Kidney (tissue), 13 donors: ENCODE measurements at regions not wholly inside any gene's neighbourhood (a gene's known extent, or its start where the extent isn't known, plus 50 kb on each side); places are given as distances from the start of the nearest gene placed in this dataset.
"Not testable (repeated sequence)": the region's sequence is repeated elsewhere in the genome, so short reads cannot be mapped to it uniquely, and the experiment has no call there.

Experiments
- DNase-seq, 5 donors: peaks; one replicate each; pipeline ENCODE4 v3.0.0-alpha.2; 2013 to 2020
- FAIRE-seq: peaks from 2 replicates; lab custom pipeline; 2012; peaks lifted over from hg19 to GRCh38; lab: Jason Lieb, UNC
- H3K27ac ChIP-seq, 2 donors: one replicate each; pipeline ENCODE4 v1.7.0; 2013; ENCODE audit warnings: low read depth in 2 of 2, low read length in 2 of 2, inconsistent platforms in 1 of 2
- H3K27me3 ChIP-seq: one replicate; pipeline ENCODE4 v1.7.1; 2013; ENCODE audit warnings: low read length, inconsistent platforms; ENCODE audit not compliant: control insufficient read depth, insufficient read depth
- H3K36me3 ChIP-seq, 3 donors: one replicate each; pipeline versions ENCODE4 v1.7.0 to v1.7.1; 2013; ENCODE audit warnings: low read length in 3 of 3, control low read depth in 1 of 3, inconsistent platforms in 1 of 3; ENCODE audit not compliant: insufficient read depth in 3 of 3, control insufficient read depth in 2 of 3
- H3K4me1 ChIP-seq, 3 donors: one replicate each; pipeline versions ENCODE4 v1.7.0 to v1.7.1; 2013; ENCODE audit warnings: low read length in 3 of 3, inconsistent platforms in 1 of 3, low read depth in 1 of 3; ENCODE audit not compliant: control insufficient read depth in 2 of 3, insufficient read depth in 2 of 3
- H3K4me3 ChIP-seq, 3 donors: one replicate each; pipeline versions ENCODE4 v1.7.0 to v1.8.1; 2013; ENCODE audit warnings: low read length in 3 of 3, control low read depth in 1 of 3, inconsistent platforms in 1 of 3
- H3K9ac ChIP-seq, 3 donors: one replicate each; pipeline versions ENCODE4 v1.7.0 to v1.7.1; 2013; ENCODE audit warnings: low read length in 3 of 3, control low read depth in 1 of 3, inconsistent platforms in 1 of 3
- H3K9me3 ChIP-seq, 3 donors: one replicate each; pipeline versions ENCODE4 v1.7.0 to v1.7.1; 2013; ENCODE audit warnings: low read length in 3 of 3, control low read depth in 1 of 3, inconsistent platforms in 1 of 3; ENCODE audit not compliant: control insufficient read depth in 2 of 3, insufficient read depth in 1 of 3
- intact Hi-C: fragments of 100-400 bp; cut with DNase I; formaldehyde crosslinking; loops from one replicate; pipeline ENCODE4 v1.11.1; 2022
- TF ChIP-seq, protein P1 (sequence below): IDR thresholded peaks from 3 replicates; pipeline ENCODE4 v1.5.1; 2012; ENCODE audit warnings: mild to moderate bottlenecking, moderate library complexity, borderline replicate concordance; ENCODE audit not compliant: insufficient read depth; ENCODE audit errors: extremely low read depth
- donor health status: control.
- donor health status: control.
- donor health status: control.
- donor health status: control.
- donor health status: control.
- donor health status: DM: yes; HTN: yes; CAD: no.
- donor health status: Normal renal cell carcinoma (clear cell type).

DNA sequence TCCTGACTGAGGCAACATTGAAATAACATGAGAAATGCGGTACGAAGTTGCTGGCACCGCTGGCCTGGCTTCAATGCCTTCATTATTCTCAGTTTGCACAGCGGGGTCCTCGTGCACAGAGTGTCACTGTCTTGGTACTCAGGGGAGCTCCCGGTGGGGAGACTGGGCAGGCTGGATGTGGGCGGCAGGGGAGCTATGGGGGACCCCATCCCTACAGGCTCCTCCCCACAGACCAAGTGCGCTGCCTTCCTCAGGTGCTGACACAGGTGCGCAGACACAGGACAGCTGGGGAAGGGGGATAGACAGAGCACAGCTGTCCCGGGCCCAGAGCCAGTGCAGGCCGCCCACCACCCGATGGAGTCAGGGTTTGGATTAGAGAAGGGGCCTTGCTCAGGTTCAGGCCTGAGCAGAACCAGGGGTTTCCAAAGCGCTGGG, 270.1 kb downstream of the ADGRD1 start:
- intact Hi-C loops, result no loop called here
- Histone ChIP-seq H3K4me3 (no peak overlapping the region), H3K27me3 (no peaks in the 10 kb centered on the region), H3K36me3 (no peaks in the 10 kb centered on the region), H3K4me1 (peaks cover 0 to 4% (median 3%) of the 10 kb centered on the region in 3 donors), H3K27ac (no peak overlapping the region), H3K9me3 (no peaks in the 10 kb centered on the region), H3K9ac (no peak overlapping the region)
- TF ChIP-seq, protein P1, sequence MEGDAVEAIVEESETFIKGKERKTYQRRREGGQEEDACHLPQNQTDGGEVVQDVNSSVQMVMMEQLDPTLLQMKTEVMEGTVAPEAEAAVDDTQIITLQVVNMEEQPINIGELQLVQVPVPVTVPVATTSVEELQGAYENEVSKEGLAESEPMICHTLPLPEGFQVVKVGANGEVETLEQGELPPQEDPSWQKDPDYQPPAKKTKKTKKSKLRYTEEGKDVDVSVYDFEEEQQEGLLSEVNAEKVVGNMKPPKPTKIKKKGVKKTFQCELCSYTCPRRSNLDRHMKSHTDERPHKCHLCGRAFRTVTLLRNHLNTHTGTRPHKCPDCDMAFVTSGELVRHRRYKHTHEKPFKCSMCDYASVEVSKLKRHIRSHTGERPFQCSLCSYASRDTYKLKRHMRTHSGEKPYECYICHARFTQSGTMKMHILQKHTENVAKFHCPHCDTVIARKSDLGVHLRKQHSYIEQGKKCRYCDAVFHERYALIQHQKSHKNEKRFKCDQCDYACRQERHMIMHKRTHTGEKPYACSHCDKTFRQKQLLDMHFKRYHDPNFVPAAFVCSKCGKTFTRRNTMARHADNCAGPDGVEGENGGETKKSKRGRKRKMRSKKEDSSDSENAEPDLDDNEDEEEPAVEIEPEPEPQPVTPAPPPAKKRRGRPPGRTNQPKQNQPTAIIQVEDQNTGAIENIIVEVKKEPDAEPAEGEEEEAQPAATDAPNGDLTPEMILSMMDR, result no peak
- FAIRE-seq (no peak), DNase-seq (peak in 1 of 5 donors; percentile 62)

DNA sequence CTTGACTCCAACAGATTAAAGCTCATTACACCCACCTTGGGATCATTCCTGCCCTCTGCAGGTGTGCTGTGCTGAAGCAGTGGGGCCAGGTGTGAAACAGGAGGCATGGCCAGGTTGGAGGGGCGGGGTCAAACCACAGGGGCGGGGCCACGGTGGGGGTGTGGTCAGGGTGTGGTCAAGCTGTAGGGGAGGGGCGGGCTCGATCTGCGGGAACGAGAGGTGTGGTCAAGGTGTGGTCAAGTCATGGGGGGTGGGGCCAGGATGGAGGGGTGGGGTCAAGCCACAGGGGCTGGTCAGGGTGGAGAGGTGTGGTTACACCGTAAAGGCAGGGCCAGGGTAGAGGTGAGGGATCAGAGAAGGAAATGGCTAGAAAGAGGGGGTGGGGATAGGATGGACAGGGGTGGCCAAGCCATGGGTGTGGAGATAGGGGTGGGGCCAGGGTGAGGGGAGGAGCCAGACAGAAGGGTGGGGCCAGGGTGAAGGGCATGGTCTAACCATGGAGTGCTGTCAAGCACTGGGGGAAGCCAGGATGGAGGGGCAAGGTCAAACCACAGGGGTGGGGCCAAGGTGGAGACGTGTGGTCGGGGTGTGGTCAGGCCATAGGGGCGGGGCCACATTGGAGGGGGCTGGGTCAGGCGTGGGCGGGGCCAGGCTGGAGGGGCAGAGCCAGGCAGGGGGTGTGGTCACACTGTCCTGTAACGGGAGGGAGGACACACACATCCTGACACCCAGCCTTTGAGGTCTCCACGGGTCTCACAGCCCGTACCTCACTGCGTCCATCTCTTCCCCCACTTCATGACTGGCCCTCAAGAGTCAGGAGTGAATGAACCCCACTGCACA, 270.7 kb downstream of the ADGRD1 start:
- H3K27ac ChIP-seq, intact Hi-C loops, H3K4me3 ChIP-seq, H3K36me3 ChIP-seq, FAIRE-seq, H3K4me1 ChIP-seq, H3K9ac ChIP-seq, H3K9me3 ChIP-seq, H3K27me3 ChIP-seq: not testable (repeated sequence)
- peak in 2 of 5 donors; percentile 74 to 76 for DNase-seq

DNA sequence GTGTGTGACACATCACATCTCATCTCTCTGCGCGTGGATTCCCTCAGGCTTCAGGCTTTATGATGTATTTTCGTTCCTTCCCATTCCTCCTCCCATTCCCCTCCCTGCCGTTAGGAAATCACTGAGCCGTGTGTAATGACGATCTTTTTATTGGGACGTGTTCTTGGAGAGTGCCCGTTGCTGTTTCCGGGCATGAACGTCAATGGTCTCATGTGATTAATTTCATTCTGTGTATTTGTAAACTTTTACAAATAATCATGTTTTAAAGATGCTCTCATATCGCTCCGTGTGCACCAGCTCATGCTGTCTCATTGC, 271.3 kb downstream of the ADGRD1 start:
- DNase-seq, H3K4me1 ChIP-seq, H3K27ac ChIP-seq, H3K4me3 ChIP-seq, FAIRE-seq, H3K36me3 ChIP-seq, H3K9ac ChIP-seq, H3K9me3 ChIP-seq, H3K27me3 ChIP-seq, intact Hi-C loops: not testable (repeated sequence)

DNA sequence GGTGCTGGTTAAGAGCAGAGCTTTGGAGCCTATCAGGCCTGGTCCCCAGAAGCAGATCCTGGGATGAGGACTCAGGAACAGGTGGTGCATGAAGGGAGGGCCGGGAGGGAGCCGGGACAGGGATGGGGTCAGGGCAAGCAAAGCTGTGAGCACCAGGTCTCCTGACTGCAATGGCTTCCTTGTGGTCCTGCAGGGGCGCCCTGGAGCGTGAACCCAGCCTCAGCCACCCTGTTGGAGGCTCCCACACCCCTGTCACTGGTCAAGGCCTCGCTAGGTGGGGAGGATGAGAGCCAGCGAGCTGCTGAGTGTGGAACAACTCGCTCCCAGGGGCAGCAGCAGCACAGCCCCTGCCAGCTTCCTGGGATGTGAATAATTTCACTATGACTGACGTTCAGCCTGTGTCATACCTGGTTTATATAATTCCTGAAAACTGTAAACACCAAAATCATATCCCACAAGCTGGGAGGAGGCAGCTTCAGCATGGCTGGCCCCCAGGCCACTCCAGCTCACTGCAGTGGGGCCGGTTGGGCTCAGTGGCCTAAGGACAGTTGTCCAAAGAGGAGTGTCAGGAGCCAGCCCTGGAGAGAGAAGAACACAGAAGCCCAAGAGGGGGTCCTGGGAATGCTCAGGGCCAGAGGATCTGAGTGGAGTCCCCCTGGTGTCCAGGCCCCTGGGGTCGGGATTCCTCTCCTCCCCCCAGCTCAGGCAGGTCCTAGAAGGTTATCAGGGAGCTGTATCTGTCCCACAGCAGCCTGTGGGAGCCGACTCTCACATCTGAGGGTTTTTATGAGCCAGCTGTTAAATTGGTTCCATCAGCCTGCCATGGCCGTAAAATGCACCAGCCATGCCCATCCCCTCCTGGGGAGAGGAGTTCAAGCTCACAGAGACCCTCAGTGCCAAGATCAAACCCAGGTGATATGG, 272.9 kb downstream of the ADGRD1 start:
- Histone ChIP-seq H3K4me1 (peaks cover 0 to 4% (median 3%) of the 10 kb centered on the region in 3 donors), H3K36me3 (no peaks in the 10 kb centered on the region), H3K4me3 (no peak overlapping the region), H3K27me3 (no peaks in the 10 kb centered on the region), H3K9ac (no peak overlapping the region), H3K9me3 (no peaks in the 10 kb centered on the region), H3K27ac (no peak overlapping the region)
- FAIRE-seq (no peak), DNase-seq (peak in 2 of 5 donors; percentile 44 to 52)
- intact Hi-C loops, result no loop called here
- TF ChIP-seq, protein P1, result no peak

DNA sequence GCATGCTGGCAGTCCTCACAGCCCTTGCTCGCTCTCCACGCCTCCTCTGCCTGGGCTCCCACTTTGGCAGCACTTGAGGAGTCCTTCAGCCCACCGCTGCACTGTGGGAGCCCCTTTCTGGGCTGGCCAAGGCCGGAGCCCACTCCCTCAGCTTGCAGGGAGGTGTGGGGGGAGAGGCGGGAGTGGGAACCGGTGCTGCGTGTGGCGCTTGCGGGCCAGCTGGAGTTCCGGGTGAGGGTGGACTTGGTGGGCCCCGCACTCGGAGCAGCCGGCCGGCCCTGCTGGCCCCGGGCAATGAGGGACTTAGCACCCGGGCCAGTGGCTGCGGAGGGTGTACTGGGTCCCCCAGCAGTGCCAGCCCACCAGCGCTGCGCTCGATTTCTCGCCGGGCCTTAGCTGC, 273.9 kb downstream of the ADGRD1 start:
- H3K4me3 ChIP-seq, H3K36me3 ChIP-seq, H3K9me3 ChIP-seq, H3K27ac ChIP-seq, H3K27me3 ChIP-seq, H3K4me1 ChIP-seq, H3K9ac ChIP-seq, intact Hi-C loops, FAIRE-seq: not testable (repeated sequence)
- peak in 1 of 5 donors; percentile 23 for DNase-seq

DNA sequence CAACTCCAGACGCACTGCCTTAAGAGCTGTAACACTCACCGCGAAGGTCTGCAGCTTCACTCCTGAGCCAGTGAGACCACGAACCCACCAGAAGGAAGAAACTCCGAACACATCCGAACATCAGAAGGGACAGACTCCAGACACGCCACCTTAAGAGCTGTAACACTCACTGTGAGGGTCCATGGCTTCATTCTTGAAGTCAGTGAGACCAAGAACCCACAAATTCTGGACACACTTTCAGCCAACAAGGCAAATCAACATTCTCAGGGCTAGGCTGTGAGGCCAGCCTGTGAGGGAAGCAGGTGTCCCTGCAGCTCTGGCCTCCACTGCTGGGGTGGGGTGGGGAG, 275.3 kb downstream of the ADGRD1 start:
- FAIRE-seq, DNase-seq, H3K36me3 ChIP-seq, H3K9me3 ChIP-seq, H3K4me1 ChIP-seq, H3K27ac ChIP-seq, H3K4me3 ChIP-seq, H3K27me3 ChIP-seq, intact Hi-C loops: not testable (repeated sequence)
- peak overlapping the region in 1 of 3 donors; percentile 12 for H3K9ac ChIP-seq
